Activated naive CD8-positive, alpha-beta T cell treated with anti-CD3 and anti-CD28 coated beads for 36 hours (primary cell): ENCODE measurements at regions not wholly inside any gene's neighbourhood (a gene's known extent, or its start where the extent isn't known, plus 50 kb on each side); places are given as distances from the start of the nearest gene placed in this dataset.
"Not testable (repeated sequence)": the region's sequence is repeated elsewhere in the genome, so short reads cannot be mapped to it uniquely, and the experiment has no call there.

Source experiments
- DNase-seq: peaks from one replicate; pipeline ENCODE4 v3.0.0; 2021
- H3K27ac Mint-ChIP-seq: one replicate; pipeline ENCODE4 v1.8.0; 2022; ENCODE audit warnings: mild to moderate bottlenecking, moderate library complexity, mixed read lengths
- H3K27me3 Mint-ChIP-seq: one replicate; pipeline ENCODE4 v1.8.0; 2022; ENCODE audit warnings: mild to moderate bottlenecking, mixed read lengths
- H3K36me3 Mint-ChIP-seq: one replicate; pipeline ENCODE4 v1.8.0; 2021; ENCODE audit warnings: mild to moderate bottlenecking, mixed read lengths
- H3K4me1 Mint-ChIP-seq: one replicate; pipeline ENCODE4 v1.8.0; 2021; ENCODE audit warnings: mixed read lengths
- H3K4me3 Mint-ChIP-seq: one replicate; pipeline ENCODE4 v1.8.0; 2022; ENCODE audit warnings: mild to moderate bottlenecking, moderate library complexity, mixed read lengths
- H3K9me3 Mint-ChIP-seq: one replicate; pipeline ENCODE4 v1.8.0; 2022; ENCODE audit warnings: mixed read lengths

- Mint-ChIP-seq H3K27ac (no peak overlapping the region), H3K27me3 (peaks cover 3% of the 10 kb centered on the region), H3K9me3 (no peaks in the 10 kb centered on the region), H3K4me3 (no peak overlapping the region), H3K4me1 (no peaks in the 10 kb centered on the region), H3K36me3 (no peaks in the 10 kb centered on the region)
- no peak for DNase-seq
Observed at GRCh38 chr13:72556945-72557344, 170.5 kb downstream of the MZT1 start.

GRCh38 chr13:72555601-72556000 is 171.8 kb downstream of the MZT1 start:
- Mint-ChIP-seq H3K36me3 (no peaks in the 10 kb centered on the region), H3K27me3 (peaks cover 3% of the 10 kb centered on the region), H3K4me1 (no peaks in the 10 kb centered on the region), H3K27ac (no peak overlapping the region), H3K9me3 (no peaks in the 10 kb centered on the region), H3K4me3 (no peak overlapping the region)
- DNase-seq: no peak

GRCh38 chr13:72552731-72553130 is 174.7 kb downstream of the MZT1 start:
- Mint-ChIP-seq H3K4me3 (no peak overlapping the region), H3K4me1 (no peaks in the 10 kb centered on the region), H3K27ac (no peak overlapping the region), H3K9me3 (no peaks in the 10 kb centered on the region), H3K36me3 (no peaks in the 10 kb centered on the region), H3K27me3 (peaks cover 3% of the 10 kb centered on the region)
- no peak for DNase-seq

- H3K9me3 Mint-ChIP-seq, H3K36me3 Mint-ChIP-seq, H3K27ac Mint-ChIP-seq, H3K27me3 Mint-ChIP-seq, H3K4me3 Mint-ChIP-seq, DNase-seq, H3K4me1 Mint-ChIP-seq: not testable (repeated sequence)
Observed at GRCh38 chr13:72545895-72546294, 181.5 kb downstream of the MZT1 start.

- no peaks in the 10 kb centered on the region for H3K27me3 Mint-ChIP-seq
- H3K9me3 Mint-ChIP-seq: no peaks in the 10 kb centered on the region
- no peak for DNase-seq
- no peak overlapping the region for H3K4me3 Mint-ChIP-seq
- H3K27ac Mint-ChIP-seq: no peak overlapping the region
- H3K36me3 Mint-ChIP-seq: no peaks in the 10 kb centered on the region
- H3K4me1 Mint-ChIP-seq: no peaks in the 10 kb centered on the region
Observed at GRCh38 chr13:72545030-72545719, 182.3 kb downstream of the MZT1 start.

- Mint-ChIP-seq H3K36me3 (no peaks in the 10 kb centered on the region), H3K27me3 (no peaks in the 10 kb centered on the region), H3K9me3 (no peaks in the 10 kb centered on the region), H3K4me3 (no peak overlapping the region), H3K27ac (no peak overlapping the region), H3K4me1 (no peaks in the 10 kb centered on the region)
- no peak for DNase-seq
Observed at GRCh38 chr13:72544042-72544441, 183.4 kb downstream of the MZT1 start.

- H3K36me3 Mint-ChIP-seq: no peaks in the 10 kb centered on the region
- H3K4me1 Mint-ChIP-seq: no peaks in the 10 kb centered on the region
- no peak overlapping the region for H3K27ac Mint-ChIP-seq
- no peaks in the 10 kb centered on the region for H3K27me3 Mint-ChIP-seq
- no peaks in the 10 kb centered on the region for H3K9me3 Mint-ChIP-seq
- no peak for DNase-seq
- H3K4me3 Mint-ChIP-seq: no peak overlapping the region
Observed at GRCh38 chr13:72542241-72542640, 185.2 kb downstream of the MZT1 start.

- Mint-ChIP-seq H3K27ac (no peak overlapping the region), H3K9me3 (no peaks in the 10 kb centered on the region), H3K27me3 (no peaks in the 10 kb centered on the region), H3K4me3 (no peak overlapping the region), H3K4me1 (no peaks in the 10 kb centered on the region), H3K36me3 (no peaks in the 10 kb centered on the region)
- DNase-seq: no peak
Observed at GRCh38 chr13:72541674-72542073, 185.8 kb downstream of the MZT1 start.

GRCh38 chr13:72540881-72541280 is 186.5 kb downstream of the MZT1 start:
- Mint-ChIP-seq H3K27ac (no peak overlapping the region), H3K27me3 (no peaks in the 10 kb centered on the region), H3K4me3 (no peak overlapping the region), H3K4me1 (no peaks in the 10 kb centered on the region), H3K9me3 (no peaks in the 10 kb centered on the region), H3K36me3 (no peaks in the 10 kb centered on the region)
- DNase-seq: no peak

GRCh38 chr13:72539925-72540324 is 187.5 kb downstream of the MZT1 start:
- Mint-ChIP-seq H3K4me3 (no peak overlapping the region), H3K9me3 (no peaks in the 10 kb centered on the region)
- no peak for DNase-seq

GRCh38 chr13:72537782-72538181 is 189.6 kb downstream of the MZT1 start:
- Mint-ChIP-seq H3K9me3 (no peaks in the 10 kb centered on the region), H3K4me3 (no peak overlapping the region)

More at GRCh38 chr13:72539925-72540324, 187.5 kb downstream of the MZT1 start:
- H3K36me3 Mint-ChIP-seq: no peaks in the 10 kb centered on the region
- no peak overlapping the region for H3K27ac Mint-ChIP-seq
- no peaks in the 10 kb centered on the region for H3K27me3 Mint-ChIP-seq
- no peaks in the 10 kb centered on the region for H3K4me1 Mint-ChIP-seq

GRCh38 chr13:72537395-72537780 is 190.0 kb downstream of the MZT1 start:
- Mint-ChIP-seq H3K27ac (no peak overlapping the region), H3K4me3 (no peak overlapping the region), H3K36me3 (no peaks in the 10 kb centered on the region), H3K27me3 (no peaks in the 10 kb centered on the region), H3K9me3 (no peaks in the 10 kb centered on the region), H3K4me1 (no peaks in the 10 kb centered on the region)
- DNase-seq: no peak

More at GRCh38 chr13:72537782-72538181, 189.6 kb downstream of the MZT1 start:
- H3K27ac Mint-ChIP-seq: no peak overlapping the region
- no peaks in the 10 kb centered on the region for H3K36me3 Mint-ChIP-seq
- H3K4me1 Mint-ChIP-seq: no peaks in the 10 kb centered on the region
- no peak for DNase-seq
- H3K27me3 Mint-ChIP-seq: no peaks in the 10 kb centered on the region

GRCh38 chr13:72536714-72537394 is 190.6 kb downstream of the MZT1 start:
- Mint-ChIP-seq H3K4me1 (no peaks in the 10 kb centered on the region), H3K27ac (no peak overlapping the region), H3K27me3 (no peaks in the 10 kb centered on the region), H3K36me3 (no peaks in the 10 kb centered on the region), H3K4me3 (no peak overlapping the region), H3K9me3 (no peaks in the 10 kb centered on the region)
- no peak for DNase-seq

- no peaks in the 10 kb centered on the region for H3K9me3 Mint-ChIP-seq
- H3K36me3 Mint-ChIP-seq: no peaks in the 10 kb centered on the region
Observed at GRCh38 chr13:72534951-72535640, 192.3 kb downstream of the MZT1 start.

GRCh38 chr13:72530471-72530870 is 197.0 kb downstream of the MZT1 start:
- Mint-ChIP-seq H3K36me3 (no peaks in the 10 kb centered on the region), H3K4me1 (no peaks in the 10 kb centered on the region), H3K27me3 (no peaks in the 10 kb centered on the region), H3K9me3 (no peaks in the 10 kb centered on the region), H3K4me3 (no peak overlapping the region), H3K27ac (no peak overlapping the region)
- no peak for DNase-seq

More at GRCh38 chr13:72534951-72535640, 192.3 kb downstream of the MZT1 start:
- H3K27me3 Mint-ChIP-seq: no peaks in the 10 kb centered on the region
- H3K4me3 Mint-ChIP-seq: no peak overlapping the region
- no peak for DNase-seq
- no peak overlapping the region for H3K27ac Mint-ChIP-seq
- H3K4me1 Mint-ChIP-seq: no peaks in the 10 kb centered on the region
